Fibroblast of skin of scalp (primary cell): ENCODE measurements at regions not wholly inside any gene's neighbourhood (a gene's known extent, or its start where the extent isn't known, plus 50 kb on each side); places are given as distances from the start of the nearest gene placed in this dataset.
"Not testable (repeated sequence)": the region's sequence is repeated elsewhere in the genome, so short reads cannot be mapped to it uniquely, and the experiment has no call there.

Source experiments
- DNase-seq: peaks from one replicate; pipeline ENCODE4 v3.0.0-alpha.2; 2013

- DNase-seq, result no peak
Measured at GRCh38 chr5:163005949-163006348, 431.4 kb upstream of the CCNG1 start.

GRCh38 chr5:163022582-163023128 is 414.7 kb upstream of the CCNG1 start:
- no peak for DNase-seq

GRCh38 chr5:163023846-163024245 is 413.5 kb upstream of the CCNG1 start:
- no peak for DNase-seq

GRCh38 chr5:163024936-163025335 is 412.5 kb upstream of the CCNG1 start:
- no peak for DNase-seq

GRCh38 chr5:163033656-163034055 is 403.7 kb upstream of the CCNG1 start:
- no peak for DNase-seq

- no peak for DNase-seq
Measured at GRCh38 chr5:163041254-163041653, 396.1 kb upstream of the CCNG1 start.

GRCh38 chr5:163079618-163080017 is 357.8 kb upstream of the CCNG1 start:
- no peak for DNase-seq

- DNase-seq, result no peak
Measured at GRCh38 chr5:163089230-163089629, 348.2 kb upstream of the CCNG1 start.

DNA sequence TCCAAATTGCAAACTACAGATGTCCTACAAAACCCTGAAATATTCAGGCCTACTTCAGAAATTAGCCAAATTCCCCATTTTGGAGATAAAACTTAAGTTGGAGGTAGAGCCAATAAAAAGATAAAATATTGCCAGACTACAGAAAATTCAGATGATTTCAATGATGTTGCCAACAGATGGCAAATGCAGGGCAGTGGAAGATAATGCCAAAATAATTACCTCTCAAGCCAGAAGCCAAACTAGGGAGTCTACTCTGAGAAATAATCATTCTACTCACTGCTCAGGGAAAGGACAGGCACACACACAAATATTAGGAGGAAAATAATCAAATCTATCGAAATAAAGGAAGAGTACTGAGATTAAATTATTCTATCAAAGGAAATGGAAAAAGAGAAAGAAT is 347.5 kb upstream of the CCNG1 start:
- no peak for DNase-seq

DNA sequence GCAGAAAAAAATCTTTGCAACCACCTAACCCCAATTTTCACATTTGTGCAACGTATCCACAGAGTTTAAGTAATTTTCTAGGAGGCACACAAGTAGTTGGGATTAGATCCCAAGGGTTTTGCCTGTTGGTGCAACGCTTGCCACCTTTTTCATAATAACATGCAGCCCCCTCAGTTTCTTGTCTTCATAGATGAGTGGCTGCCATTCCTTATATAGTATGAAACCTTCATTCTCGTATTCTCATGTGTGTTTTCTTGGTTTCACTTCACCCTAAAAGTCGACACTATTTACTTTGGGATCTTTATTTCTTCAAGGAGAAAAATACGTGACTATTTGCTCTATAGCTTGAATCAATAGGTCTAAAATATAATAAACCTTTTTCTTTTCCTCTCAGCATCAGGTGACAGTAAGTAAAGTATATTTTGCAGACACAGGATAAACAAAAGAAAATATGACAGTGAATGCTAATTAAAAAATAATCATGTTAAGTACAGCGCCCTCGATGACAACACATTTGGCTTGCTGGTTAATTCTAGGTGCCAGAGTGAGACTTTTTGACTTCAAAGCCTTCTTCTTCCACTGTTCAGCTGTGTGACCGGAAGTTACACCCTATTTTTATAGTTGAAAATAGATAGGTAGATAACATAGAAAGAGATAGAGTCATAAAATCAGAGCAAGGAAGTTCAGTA is 342.8 kb upstream of the CCNG1 start:
- DNase-seq, result no peak

DNA sequence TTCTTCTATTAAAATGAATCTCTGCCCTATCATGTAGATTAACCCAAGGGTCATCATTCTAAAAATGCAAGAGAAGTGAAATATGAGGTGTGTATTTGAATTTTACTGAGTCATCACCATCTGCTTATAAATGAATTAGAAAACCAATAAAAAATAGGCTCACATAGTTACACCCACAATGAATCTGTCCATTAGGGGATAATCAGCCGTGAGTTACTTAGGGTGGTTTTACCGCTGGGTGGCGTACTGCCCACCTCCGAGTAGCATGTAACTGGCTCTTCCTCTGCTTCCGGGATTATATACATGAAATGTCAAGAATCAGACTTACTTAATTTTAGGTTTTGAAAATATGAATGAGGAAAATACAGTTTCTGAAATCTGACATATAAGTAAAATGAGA is 332.9 kb upstream of the CCNG1 start:
- no peak for DNase-seq

- DNase-seq, result no peak
Measured at GRCh38 chr5:163105456-163105855, 331.9 kb upstream of the CCNG1 start.

DNA sequence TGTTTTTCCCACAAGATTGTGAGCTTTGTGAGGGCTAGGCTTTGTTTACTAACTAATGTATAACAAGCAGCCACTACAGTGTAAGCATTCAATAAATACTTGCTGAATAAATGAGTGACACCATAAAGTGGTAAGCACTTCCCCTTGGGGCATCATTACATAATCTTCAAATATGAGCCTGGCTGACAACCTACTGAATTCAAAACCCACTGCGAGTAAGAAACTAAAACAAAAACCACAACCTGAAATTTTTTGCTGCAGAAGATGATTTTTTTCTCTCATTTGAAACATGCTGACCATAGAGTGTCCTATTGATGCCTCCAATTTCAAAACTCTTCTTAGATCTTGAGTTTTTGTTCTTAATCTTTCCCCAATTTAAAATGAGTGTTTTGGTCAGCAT is 331.3 kb upstream of the CCNG1 start:
- no peak for DNase-seq

DNA sequence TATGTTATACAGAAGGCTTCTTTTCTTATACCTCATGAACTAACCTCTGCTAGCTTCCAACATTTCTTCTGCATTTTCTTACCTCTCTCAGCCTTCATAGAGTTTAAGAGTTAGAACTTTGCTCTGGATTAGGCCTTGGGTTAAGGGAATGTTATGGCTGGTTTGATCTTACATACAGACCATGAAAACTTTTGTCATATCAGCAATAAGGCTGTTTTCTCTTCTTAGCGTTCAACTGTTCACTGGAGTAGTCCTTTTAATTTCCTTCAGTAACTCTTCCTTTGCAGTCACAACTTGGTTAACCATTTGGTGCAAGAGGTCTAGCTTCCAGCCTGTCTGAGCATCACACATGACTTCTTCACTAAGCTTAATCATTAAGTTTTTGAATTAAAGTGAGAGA is 329.0 kb upstream of the CCNG1 start:
- no peak for DNase-seq

DNA sequence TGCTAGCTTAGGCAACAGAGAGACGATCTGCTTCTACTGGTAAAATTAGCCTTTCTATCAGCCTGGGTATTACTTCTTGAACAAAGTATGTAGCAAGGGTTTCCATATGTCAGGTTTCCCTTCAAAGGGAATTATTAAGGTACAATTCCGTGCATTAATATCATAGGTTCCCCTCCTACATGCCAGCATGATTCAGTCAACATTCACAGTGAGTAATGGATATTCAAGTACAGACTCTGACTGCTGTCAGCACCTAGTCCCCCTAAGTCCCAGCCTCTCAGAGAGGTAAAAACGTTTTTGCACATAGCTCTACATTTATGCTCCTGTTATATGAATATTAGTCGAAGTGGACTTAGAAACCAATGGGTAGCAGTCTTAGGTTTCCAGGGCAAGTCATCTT is 322.4 kb upstream of the CCNG1 start:
- no peak for DNase-seq

- DNase-seq, result not testable (repeated sequence)
Measured at GRCh38 chr5:163116618-163117017, 320.8 kb upstream of the CCNG1 start.

GRCh38 chr5:163134061-163134460 is 303.3 kb upstream of the CCNG1 start:
- no peak for DNase-seq

GRCh38 chr5:163135849-163136248 is 301.5 kb upstream of the CCNG1 start:
- no peak for DNase-seq

GRCh38 chr5:163161512-163161911 is 275.9 kb upstream of the CCNG1 start:
- no peak for DNase-seq

DNA sequence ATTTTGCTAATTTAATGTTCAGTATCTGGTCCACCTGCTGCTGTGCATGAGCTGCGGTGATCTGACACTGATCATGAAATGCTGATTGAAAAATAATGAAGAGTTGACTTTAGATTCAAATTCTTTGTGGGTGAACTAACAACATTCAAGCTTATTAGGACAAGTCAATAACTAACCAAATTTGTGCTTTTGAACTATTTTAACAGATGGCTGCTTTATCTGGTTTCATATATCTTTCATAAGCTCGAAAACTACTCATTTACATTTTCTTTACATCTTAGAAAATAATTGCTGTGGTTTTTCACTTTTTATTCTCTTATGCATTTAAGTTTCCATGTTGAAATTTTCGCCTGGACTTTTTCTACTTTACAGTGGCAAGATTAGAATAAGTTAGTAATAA is 274.8 kb upstream of the CCNG1 start:
- no peak for DNase-seq

GRCh38 chr5:163163858-163164257 is 273.5 kb upstream of the CCNG1 start:
- DNase-seq, result no peak

GRCh38 chr5:163165277-163165676 is 272.1 kb upstream of the CCNG1 start:
- DNase-seq, result no peak

GRCh38 chr5:163170161-163170560 is 267.2 kb upstream of the CCNG1 start:
- not testable (repeated sequence) for DNase-seq

DNA sequence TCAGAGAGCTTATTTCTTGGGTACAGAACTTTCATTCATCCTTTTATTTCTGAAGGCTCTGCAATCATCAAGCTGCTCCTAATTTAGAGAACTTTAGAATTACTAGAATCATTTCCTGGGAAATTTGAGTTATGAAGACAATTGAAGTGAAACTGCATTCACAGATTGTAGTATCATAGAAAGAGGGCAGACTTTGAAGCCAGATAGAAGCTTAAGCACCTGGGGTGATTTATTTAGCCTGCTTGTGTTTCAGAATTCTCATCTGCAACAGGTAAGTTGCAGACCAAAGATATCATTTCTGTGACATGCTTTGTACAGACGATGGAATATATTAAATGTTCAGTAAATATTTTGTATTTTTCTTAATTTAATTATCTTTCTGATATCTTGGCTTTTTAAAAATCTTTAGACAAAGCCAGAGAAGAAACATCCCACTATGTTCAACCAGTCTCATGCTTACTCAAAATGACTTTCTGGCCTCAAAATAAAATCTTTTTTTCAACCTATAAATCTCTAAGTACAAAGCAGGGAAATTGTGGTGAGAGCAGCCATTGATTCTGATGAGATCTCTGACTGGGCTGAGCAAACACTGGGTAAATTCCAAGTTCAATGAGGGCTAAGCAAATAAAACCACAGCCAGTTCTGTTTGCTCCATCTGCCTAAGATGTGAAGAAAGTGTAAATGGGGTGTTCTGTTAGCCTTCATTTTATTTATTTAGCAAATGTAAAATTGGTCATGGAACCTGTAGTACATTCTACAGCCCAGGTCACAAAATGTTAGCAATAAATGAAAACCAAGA is 264.7 kb upstream of the CCNG1 start:
- no peak for DNase-seq
